ENCODE measurements at regions not wholly inside any gene's neighbourhood (a gene's known extent, or its start where the extent isn't known, plus 50 kb on each side); places are given as distances from the start of the nearest gene placed in this dataset.
"Not testable (repeated sequence)": the region's sequence is repeated elsewhere in the genome, so short reads cannot be mapped to it uniquely, and the experiment has no call there.

- DNase-seq (ENCODE audit: low read depth) = not testable (repeated sequence)
Measured at GRCh38 chr1:157321972-157322371, 183.8 kb upstream of the ETV3 start.

GRCh38 chr1:157319567-157319966, 181.4 kb upstream of the ETV3 start:
- DNase-seq (ENCODE audit: low read depth) = no peak

DNA sequence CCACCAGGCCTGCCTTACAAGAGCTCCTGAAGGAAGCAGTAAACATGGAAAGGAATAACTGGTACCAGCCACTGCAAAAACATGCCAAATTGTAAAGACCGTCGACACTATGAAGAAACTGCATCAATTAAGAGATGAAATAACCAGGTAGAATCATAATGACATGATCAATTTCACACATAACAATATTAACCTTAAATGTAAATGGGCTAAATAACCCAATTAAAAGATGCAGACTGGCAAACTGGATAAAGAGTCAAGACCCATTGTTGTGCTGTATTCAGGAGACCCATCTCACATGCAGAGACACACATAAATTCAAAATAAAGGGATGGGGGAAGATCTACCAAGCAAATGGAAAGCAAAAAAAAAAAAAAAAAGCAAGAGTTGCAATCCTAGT, 179.0 kb upstream of the ETV3 start:
- DNase-seq (ENCODE audit: low read depth) = not testable (repeated sequence)

DNA sequence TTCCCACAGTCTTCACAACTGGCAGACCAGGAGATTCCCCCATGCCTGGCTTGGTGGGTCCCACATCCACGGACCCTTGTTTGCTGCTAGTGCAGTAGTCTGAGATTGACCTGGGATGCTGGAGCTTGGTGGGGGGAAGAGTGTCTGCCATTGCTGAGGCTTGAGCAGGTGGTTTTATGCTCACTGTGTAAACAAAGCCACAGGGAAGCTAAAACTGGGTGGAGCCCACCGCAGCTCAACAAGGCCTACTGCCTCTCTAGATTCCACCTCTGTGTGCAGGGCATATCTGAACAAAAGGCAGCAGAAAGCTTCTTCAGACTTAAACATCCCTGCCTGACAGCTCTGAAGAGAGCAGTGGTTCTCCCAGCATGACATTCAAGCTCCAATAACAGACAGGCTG, 177.3 kb upstream of the ETV3 start:
- DNase-seq (ENCODE audit: low read depth) = no peak

GRCh38 chr1:157314408-157314807, 176.2 kb upstream of the ETV3 start:
- DNase-seq (ENCODE audit: low read depth) = no peak

DNA sequence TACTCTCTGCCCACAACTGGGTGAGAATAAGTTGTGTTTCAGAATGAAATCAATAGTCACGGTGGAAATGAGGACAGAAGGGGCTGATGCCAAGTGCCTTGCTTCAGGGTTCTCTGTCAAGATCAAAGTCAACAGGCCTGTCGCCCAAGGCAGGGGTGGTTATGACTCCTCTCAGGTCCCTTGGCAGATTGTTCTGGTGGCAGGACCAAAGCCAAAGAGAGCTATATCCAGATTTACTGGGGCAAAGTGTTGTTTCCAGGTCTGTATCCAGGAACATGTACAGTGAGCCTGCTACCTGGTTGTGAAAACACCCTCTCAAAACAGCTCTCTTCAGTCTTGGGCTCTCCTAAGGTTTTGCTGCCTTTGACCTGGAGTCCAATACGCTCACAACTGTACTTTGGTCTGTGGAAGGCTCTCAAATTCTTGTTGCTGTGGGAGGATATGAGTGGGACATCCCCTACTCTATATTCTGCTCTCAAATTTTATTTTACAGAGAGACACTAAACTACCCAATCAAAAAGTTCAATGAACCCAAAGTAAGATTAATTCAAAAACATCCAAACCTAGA, 175.1 kb upstream of the ETV3 start:
- DNase-seq (ENCODE audit: low read depth) = no peak

- DNase-seq (ENCODE audit: low read depth) = no peak
Measured at GRCh38 chr1:157312082-157312812, 174.1 kb upstream of the ETV3 start.

GRCh38 chr1:157311730-157312081, 173.5 kb upstream of the ETV3 start:
- DNase-seq (ENCODE audit: low read depth) = no peak

DNA sequence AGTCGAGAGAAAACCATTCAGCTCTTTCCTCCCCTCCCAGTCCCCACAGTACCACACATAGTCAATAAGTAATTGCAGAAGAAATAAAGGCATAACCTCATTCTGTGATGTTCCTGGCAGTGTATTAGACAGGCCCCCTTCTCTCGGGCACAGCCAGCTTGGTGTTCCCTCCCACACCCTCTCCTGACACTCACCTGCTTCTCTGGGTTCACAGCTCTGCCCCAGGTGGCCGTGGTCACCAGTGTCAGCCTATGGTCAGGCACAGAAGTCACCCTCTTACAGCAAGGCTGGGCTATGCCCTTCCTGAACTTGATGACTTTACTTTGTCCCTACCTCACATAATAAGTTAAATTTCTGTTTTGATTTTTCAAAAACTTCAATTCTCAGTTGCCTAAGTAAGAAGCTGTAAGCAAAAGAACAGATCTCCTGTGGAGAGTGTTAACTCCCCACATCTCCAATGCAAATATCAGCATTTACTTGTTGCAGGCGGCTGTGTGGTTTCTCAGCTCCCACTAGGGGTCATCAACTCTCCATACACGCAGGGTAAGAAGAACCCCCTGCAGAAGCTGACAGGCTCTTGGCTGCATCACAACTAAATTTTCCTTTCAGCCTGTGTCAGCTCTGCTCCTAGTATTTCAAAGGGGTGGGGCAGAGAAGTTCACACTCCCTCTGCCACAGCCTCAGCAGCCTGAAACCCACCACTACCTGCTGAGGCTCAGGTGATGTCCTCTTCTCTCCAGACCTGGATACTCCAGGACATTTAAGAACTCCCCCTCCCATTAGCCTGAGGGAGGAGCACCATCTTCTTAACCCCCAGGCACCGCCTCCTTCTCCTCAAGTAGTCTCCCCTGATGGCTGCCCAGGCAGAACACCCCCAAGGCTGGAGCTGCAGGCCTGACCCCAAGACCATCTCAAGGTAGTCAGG, 172.9 kb upstream of the ETV3 start:
- not testable (repeated sequence) for DNase-seq (ENCODE audit: low read depth)

GRCh38 chr1:157310401-157310800, 172.2 kb upstream of the ETV3 start:
- no peak for DNase-seq (ENCODE audit: low read depth)

DNA sequence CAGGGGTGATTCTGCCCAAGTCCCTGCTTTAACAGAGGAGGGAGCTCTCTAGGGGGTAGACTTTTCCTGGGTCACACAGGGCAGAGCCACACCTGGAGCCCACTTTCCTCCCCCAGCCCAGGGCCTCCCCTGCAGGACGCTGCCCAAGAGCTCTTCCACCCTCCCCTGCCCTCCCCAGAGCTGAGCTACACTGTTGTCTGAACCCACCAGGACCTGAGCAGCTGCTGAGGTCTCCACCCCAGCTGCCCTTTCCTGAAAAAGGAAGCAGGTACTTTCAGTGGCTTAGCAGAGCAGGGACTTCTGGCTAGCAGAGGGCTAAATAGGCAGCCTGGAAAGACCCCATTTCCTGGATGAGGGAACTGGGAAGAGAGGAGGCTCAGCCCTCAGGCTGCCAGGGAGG, 169.3 kb upstream of the ETV3 start:
- no peak for DNase-seq (ENCODE audit: low read depth)

DNA sequence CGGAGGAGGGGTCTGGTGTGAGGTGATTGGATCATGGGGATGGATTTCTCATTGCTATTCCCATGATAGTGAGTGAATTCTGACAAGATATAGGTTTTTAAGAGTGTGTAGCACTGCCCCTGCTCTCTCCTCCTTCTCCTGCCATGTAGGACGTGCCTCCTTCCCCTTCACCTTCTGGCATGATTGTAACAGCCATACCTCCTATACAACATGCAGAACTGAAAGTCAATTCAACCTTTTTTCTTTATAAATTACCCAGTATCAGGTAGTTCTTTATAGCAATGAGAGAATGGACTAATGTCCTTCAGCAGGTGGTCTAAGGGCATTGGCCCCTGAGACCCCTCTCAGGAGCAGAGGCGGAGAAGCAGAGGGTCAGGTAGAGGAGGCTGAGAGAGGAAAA, 168.7 kb upstream of the ETV3 start:
- DNase-seq (ENCODE audit: low read depth) = no peak

DNA sequence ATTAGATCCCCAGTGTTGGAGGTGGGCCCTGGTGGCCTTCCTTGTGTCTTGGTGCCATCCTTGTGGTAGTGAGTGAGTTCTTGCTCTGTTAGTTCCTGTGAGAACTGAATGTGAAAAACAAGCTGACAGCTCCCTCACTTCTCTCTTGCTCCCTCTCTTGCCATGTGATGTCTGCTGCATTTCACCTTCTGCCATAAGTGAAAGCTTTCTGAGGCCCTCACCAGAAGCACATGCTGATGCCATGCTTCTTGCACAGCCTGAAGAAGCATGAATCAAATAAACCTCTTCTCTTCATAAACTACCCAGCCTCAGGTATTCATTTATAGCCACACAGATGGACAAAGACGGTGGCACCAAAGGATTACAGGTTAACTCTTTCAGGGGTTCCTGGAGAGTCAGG, 166.1 kb upstream of the ETV3 start:
- DNase-seq (ENCODE audit: low read depth) = no peak

- DNase-seq (ENCODE audit: low read depth) = no peak
Measured at GRCh38 chr1:157302724-157303123, 164.5 kb upstream of the ETV3 start.

DNA sequence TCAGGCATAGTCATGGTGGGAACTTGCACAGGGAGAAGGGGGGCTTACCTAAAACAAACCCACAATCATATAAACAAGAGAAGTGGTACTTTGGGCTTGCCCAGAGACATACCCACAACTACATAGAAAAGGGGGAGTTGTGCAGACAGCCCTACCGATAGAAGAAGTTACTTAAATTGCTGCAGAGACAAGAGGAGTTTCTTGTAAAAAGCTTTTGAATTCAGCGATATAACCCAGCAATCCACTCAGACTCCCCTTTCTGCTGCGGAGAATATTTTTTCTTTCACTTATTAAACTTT, 164.0 kb upstream of the ETV3 start:
- DNase-seq (ENCODE audit: low read depth) = no peak

DNA sequence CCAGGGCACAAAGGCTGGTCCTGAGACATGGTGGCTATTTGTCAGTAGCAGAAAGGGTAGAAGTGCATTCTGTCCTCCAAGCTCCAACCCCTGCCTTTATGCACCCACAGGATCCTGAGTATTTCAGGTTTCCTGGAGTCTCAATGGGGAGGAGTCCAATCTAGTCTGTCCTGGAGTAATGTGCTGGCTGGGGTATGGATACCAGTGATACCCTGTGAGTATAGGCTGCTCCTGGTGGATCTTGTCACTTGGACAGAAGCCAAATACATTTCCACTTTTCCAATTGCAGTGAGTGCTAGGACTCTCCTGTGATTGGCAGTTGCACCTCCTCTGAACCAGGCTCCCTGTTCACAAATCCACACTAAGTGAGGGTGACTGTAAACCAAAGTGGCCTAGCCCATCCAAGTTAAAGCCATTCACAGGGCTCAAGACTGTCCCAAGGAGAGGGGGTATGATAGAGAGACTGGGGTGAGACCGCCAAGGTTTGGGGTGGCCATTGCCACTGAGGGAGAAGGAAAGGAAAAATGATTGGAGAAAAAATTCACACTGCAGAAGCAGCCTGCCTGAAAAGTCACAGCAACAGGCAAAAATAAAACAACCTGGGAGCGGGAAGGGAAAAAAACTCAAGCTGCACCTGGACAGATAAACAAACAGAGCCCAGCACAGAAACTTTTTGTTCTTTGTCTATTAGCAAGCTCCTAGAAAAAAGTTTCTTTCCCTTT, 163.4 kb upstream of the ETV3 start:
- no peak for DNase-seq (ENCODE audit: low read depth)

- DNase-seq (ENCODE audit: low read depth) = not testable (repeated sequence)
Measured at GRCh38 chr1:157294387-157295145, 156.4 kb upstream of the ETV3 start.

GRCh38 chr1:157292809-157293564, 154.8 kb upstream of the ETV3 start:
- no peak for DNase-seq (ENCODE audit: low read depth)

DNA sequence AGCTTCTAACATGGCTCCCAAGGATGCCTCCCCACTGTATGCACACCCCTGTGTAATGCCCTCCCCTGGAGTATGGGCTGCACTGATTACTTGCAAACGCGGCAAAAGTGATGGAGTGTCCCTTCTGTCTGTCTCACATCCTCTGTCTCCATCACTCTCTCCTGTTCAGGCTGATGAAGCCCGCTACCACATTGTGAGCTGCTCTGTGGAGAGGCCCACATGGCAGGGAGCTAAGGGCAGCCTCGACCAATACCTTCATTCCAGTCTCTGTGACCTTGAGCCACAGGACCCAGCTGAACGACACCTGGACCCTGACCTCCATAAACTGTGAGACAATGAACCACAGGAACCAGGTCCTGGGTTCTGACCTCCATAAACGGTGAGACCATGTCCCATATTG, 154.1 kb upstream of the ETV3 start:
- DNase-seq (ENCODE audit: low read depth) = no peak

GRCh38 chr1:157291083-157291482, 152.9 kb upstream of the ETV3 start:
- no peak for DNase-seq (ENCODE audit: low read depth)

- DNase-seq (ENCODE audit: low read depth) = no peak
Measured at GRCh38 chr1:157289424-157290105, 151.4 kb upstream of the ETV3 start.
